Tibial nerve (tissue), 4 donors: ENCODE measurements at regions not wholly inside any gene's neighbourhood (a gene's known extent, or its start where the extent isn't known, plus 50 kb on each side); places are given as distances from the start of the nearest gene placed in this dataset.

Source experiments
- EP300 ChIP-seq, 2 donors: sonication (generic); formaldehyde crosslinking; IDR thresholded peaks; one replicate each; pipeline ENCODE4 v1.6.1; 2017; ENCODE audit warnings: antibody characterized with exemption in 2 of 2, mild to moderate bottlenecking in 1 of 2
- POLR2A ChIP-seq, 2 donors: fragments of 450-650 bp; IDR thresholded peaks; one replicate each; pipeline ENCODE4 v1.6.1; 2017; ENCODE audit warnings: antibody characterized with exemption in 2 of 2, mild to moderate bottlenecking in 2 of 2, moderate library complexity in 2 of 2
- TF ChIP-seq, protein P1 (sequence below), 5 experiments: fragments of 200-600 bp in 3 of 5; fragments of 450-650 bp in 2 of 5; sonication (generic) in 3 of 5; IDR thresholded peaks; one replicate each; pipeline ENCODE4 v1.5.1; 2016 to 2019; ENCODE audit warnings: antibody characterized with exemption in 5 of 5, mild to moderate bottlenecking in 3 of 5, moderate library complexity in 2 of 5

- TF ChIP-seq, protein P1, sequence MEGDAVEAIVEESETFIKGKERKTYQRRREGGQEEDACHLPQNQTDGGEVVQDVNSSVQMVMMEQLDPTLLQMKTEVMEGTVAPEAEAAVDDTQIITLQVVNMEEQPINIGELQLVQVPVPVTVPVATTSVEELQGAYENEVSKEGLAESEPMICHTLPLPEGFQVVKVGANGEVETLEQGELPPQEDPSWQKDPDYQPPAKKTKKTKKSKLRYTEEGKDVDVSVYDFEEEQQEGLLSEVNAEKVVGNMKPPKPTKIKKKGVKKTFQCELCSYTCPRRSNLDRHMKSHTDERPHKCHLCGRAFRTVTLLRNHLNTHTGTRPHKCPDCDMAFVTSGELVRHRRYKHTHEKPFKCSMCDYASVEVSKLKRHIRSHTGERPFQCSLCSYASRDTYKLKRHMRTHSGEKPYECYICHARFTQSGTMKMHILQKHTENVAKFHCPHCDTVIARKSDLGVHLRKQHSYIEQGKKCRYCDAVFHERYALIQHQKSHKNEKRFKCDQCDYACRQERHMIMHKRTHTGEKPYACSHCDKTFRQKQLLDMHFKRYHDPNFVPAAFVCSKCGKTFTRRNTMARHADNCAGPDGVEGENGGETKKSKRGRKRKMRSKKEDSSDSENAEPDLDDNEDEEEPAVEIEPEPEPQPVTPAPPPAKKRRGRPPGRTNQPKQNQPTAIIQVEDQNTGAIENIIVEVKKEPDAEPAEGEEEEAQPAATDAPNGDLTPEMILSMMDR (IDR thresholded peaks at IDR 0.05) = no peak
- TF ChIP-seq POLR2A (IDR thresholded peaks at IDR 0.05) (no peak), EP300 (IDR thresholded peaks at IDR 0.05) (no peak)
These were observed 50.8 kb upstream of the FRMD4A start for GRCh38 chr10:14381475-14381874.
